ENCODE measurements at regions not wholly inside any gene's neighbourhood (a gene's known extent, or its start where the extent isn't known, plus 50 kb on each side); places are given as distances from the start of the nearest gene placed in this dataset.
"Not testable (repeated sequence)": the region's sequence is repeated elsewhere in the genome, so short reads cannot be mapped to it uniquely, and the experiment has no call there.

GRCh38 chr6:139879241-139879640 is 504.8 kb upstream of the CITED2 start:
- TF ChIP-seq CTCF (IDR thresholded peaks at IDR 0.05; ENCODE audit: low read length); EZH2 (optimal IDR thresholded peaks at IDR 0.05; ENCODE audit: low read depth, low read length); EZH2phosphoT487 (IDR thresholded peaks at IDR 0.05; ENCODE audit: low read length): not testable (repeated sequence)
